OCI-LY7 (cell line): ENCODE measurements at regions not wholly inside any gene's neighbourhood (a gene's known extent, or its start where the extent isn't known, plus 50 kb on each side); places are given as distances from the start of the nearest gene placed in this dataset.

Experiments
- CTCF ChIP-seq: fragments of 200-600 bp; sonication (generic); conservative IDR thresholded peaks from 2 replicates; pipeline ENCODE4 v1.5.1; 2014; ENCODE audit warnings: mild to moderate bottlenecking, antibody characterized with exemption, low read length, moderate library complexity, mixed read lengths
- EZH2phosphoT487 ChIP-seq: fragments of 200-600 bp; sonication (generic); IDR thresholded peaks from 2 replicates; pipeline ENCODE4 v1.6.1; 2018; ENCODE audit warnings: low read depth, borderline replicate concordance, mild to moderate bottlenecking, mixed run types, antibody characterized with exemption, low read length, moderate library complexity, mixed read lengths

- TF ChIP-seq CTCF (no peak), EZH2phosphoT487 (no peak)
Measured at GRCh38 chr1:184279911-184280458, 106.8 kb upstream of the C1orf21 start.
